DND-41 (cell line): ENCODE measurements at regions not wholly inside any gene's neighbourhood (a gene's known extent, or its start where the extent isn't known, plus 50 kb on each side); places are given as distances from the start of the nearest gene placed in this dataset.
"Not testable (repeated sequence)": the region's sequence is repeated elsewhere in the genome, so short reads cannot be mapped to it uniquely, and the experiment has no call there.

ENCODE experiments used
- EZH2 ChIP-seq: IDR thresholded peaks from 3 replicates; pipeline ENCODE4 v1.6.1; 2012; ENCODE audit warnings: borderline replicate concordance, low read depth, mild to moderate bottlenecking, moderate library complexity, low read length, inconsistent platforms; ENCODE audit not compliant: severe bottlenecking
- TF ChIP-seq, protein P1 (sequence below): IDR thresholded peaks from 2 replicates; pipeline ENCODE4 v1.5.1; 2012; ENCODE audit warnings: borderline replicate concordance, low read length, moderate library complexity, mild to moderate bottlenecking; ENCODE audit not compliant: poor library complexity, severe bottlenecking; ENCODE audit errors: extremely low read depth

DNA sequence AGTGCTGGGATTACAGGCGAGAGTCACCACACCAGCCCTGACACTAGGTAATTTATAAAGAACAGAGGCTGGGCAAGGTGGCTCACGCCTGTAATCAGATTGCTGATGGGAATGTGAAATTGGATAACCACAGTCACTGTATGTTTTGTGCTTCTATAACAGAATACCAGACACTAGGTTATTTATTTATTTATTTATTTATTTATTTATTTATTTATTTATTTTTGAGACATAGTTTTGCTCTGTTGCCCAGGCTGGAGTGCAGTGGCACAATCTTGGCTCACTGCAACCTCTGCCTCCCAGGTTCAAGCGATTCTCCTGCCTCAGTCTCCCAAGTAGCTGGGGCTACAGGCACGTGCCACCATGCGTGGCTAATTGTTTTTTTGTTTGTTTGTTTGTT lies 130.0 kb upstream of the FOXN3 start:
- TF ChIP-seq, protein P1, sequence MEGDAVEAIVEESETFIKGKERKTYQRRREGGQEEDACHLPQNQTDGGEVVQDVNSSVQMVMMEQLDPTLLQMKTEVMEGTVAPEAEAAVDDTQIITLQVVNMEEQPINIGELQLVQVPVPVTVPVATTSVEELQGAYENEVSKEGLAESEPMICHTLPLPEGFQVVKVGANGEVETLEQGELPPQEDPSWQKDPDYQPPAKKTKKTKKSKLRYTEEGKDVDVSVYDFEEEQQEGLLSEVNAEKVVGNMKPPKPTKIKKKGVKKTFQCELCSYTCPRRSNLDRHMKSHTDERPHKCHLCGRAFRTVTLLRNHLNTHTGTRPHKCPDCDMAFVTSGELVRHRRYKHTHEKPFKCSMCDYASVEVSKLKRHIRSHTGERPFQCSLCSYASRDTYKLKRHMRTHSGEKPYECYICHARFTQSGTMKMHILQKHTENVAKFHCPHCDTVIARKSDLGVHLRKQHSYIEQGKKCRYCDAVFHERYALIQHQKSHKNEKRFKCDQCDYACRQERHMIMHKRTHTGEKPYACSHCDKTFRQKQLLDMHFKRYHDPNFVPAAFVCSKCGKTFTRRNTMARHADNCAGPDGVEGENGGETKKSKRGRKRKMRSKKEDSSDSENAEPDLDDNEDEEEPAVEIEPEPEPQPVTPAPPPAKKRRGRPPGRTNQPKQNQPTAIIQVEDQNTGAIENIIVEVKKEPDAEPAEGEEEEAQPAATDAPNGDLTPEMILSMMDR, result not testable (repeated sequence)
- TF ChIP-seq EZH2, result not testable (repeated sequence)
